SU-DHL-6 (cell line): ENCODE measurements at regions not wholly inside any gene's neighbourhood (a gene's known extent, or its start where the extent isn't known, plus 50 kb on each side); places are given as distances from the start of the nearest gene placed in this dataset.

ENCODE experiments used
- EZH2phosphoT487 ChIP-seq: fragments of 200-600 bp; sonication (generic), shearing (Covaris generic); conservative IDR thresholded peaks from 2 replicates; pipeline ENCODE4 v1.6.1; 2018; ENCODE audit warnings: mild to moderate bottlenecking, antibody characterized with exemption, low read length, moderate library complexity, mixed read lengths
- TF ChIP-seq, protein P1 (sequence below): fragments of 200-600 bp; sonication (generic); IDR thresholded peaks from one replicate; pipeline ENCODE4 v1.5.1; 2017; ENCODE audit warnings: antibody characterized with exemption, mild to moderate bottlenecking, low read length, moderate library complexity; ENCODE audit not compliant: insufficient read depth, poor library complexity, severe bottlenecking

- TF ChIP-seq, protein P1, sequence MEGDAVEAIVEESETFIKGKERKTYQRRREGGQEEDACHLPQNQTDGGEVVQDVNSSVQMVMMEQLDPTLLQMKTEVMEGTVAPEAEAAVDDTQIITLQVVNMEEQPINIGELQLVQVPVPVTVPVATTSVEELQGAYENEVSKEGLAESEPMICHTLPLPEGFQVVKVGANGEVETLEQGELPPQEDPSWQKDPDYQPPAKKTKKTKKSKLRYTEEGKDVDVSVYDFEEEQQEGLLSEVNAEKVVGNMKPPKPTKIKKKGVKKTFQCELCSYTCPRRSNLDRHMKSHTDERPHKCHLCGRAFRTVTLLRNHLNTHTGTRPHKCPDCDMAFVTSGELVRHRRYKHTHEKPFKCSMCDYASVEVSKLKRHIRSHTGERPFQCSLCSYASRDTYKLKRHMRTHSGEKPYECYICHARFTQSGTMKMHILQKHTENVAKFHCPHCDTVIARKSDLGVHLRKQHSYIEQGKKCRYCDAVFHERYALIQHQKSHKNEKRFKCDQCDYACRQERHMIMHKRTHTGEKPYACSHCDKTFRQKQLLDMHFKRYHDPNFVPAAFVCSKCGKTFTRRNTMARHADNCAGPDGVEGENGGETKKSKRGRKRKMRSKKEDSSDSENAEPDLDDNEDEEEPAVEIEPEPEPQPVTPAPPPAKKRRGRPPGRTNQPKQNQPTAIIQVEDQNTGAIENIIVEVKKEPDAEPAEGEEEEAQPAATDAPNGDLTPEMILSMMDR = no peak
- no peak for TF ChIP-seq EZH2phosphoT487
Observed at GRCh38 chr9:13467157-13467556, 187.7 kb upstream of the MPDZ start.
